K562 (cell line): ENCODE measurements at regions not wholly inside any gene's neighbourhood (a gene's known extent, or its start where the extent isn't known, plus 50 kb on each side); places are given as distances from the start of the nearest gene placed in this dataset.

Experiments used
- ATAC-seq: fragments of 200-7000 bp; cut with Tn5 transposase; 3 replicates; pipeline ENCODE4 v1.9.1; 2020; ENCODE audit warnings: moderate library complexity
- BruUV-seq: library from RNA; stranded (reverse); fragments of 400-500 nt; replicated peaks from 2 replicates; lab custom pipeline; 2021; lab: Mats Ljungman, UMichigan
- CTCF ChIA-PET: fragments of 300-600 bp; formaldehyde crosslinking; extraction: SDS; loops from one replicate; lab custom pipeline; 2021; ENCODE audit warnings: low intra/inter-chr PET ratio; lab: Yijun Ruan, JAX
- POLR2A ChIA-PET: fragments of 300-600, 350-650 bp; sonication (Branson Sonifier 250); formaldehyde crosslinking; extraction: SDS; loops from one replicate; lab custom pipeline; 2021; ENCODE audit warnings: antibody characterized with exemption, inconsistent platforms; lab: Yijun Ruan, JAX
- DNase-seq, 4 experiments: peaks; one replicate each; pipeline versions ENCODE4 v3.0.0 to v3.0.0-alpha.2; 2011 to 2018; ENCODE audit warnings: low spot score in 3 of 4, mixed read lengths in 3 of 4; ENCODE audit errors: extremely low read depth in 1 of 4
- FAIRE-seq: peaks from 2 replicates; lab custom pipeline; 2011; peaks lifted over from hg19 to GRCh38; lab: Jason Lieb, UNC
- H2AFZ ChIP-seq: 2 replicates; pipeline ENCODE4 v1.6.0; 2011; ENCODE audit warnings: low read depth, low read length, control low read depth, inconsistent platforms
- H3K27ac ChIP-seq: fragments of 200-600 bp; 3 replicates; pipeline ENCODE4 v1.8.0; 2011; ENCODE audit warnings: low read depth, mild to moderate bottlenecking, control low read depth, inconsistent platforms, low read length, moderate library complexity, mixed read lengths; ENCODE audit errors: extremely low read depth
- H3K27me3 ChIP-seq, 2 experiments: fragments of 300-600 bp in 1 of 2; 2 replicates in 1 of 2; 3 replicates in 1 of 2; pipeline versions ENCODE4 v1.6.0 to v1.8.0; 2011; ENCODE audit warnings: inconsistent platforms in 2 of 2, low read length in 2 of 2, mild to moderate bottlenecking in 1 of 2, mixed read lengths in 1 of 2, moderate library complexity in 1 of 2; ENCODE audit not compliant: control insufficient read depth in 2 of 2, insufficient read depth in 2 of 2
- H3K36me3 ChIP-seq: fragments of 300-600 bp; 3 replicates; pipeline ENCODE4 v1.8.0; 2011; ENCODE audit warnings: mild to moderate bottlenecking, low read length, inconsistent platforms; ENCODE audit not compliant: control insufficient read depth, insufficient read depth
- H3K4me1 ChIP-seq, 2 experiments: fragments of 200-600 bp in 1 of 2; replicated peaks in 1 of 2; 2 replicates in 1 of 2; 3 replicates in 1 of 2; pipeline versions ENCODE4 v1.5.1 to v1.8.0; 2011; ENCODE audit warnings: inconsistent platforms in 2 of 2, low read length in 2 of 2, mild to moderate bottlenecking in 1 of 2, mixed read lengths in 1 of 2, moderate library complexity in 1 of 2; ENCODE audit not compliant: control insufficient read depth in 2 of 2, insufficient read depth in 2 of 2
- H3K4me2 ChIP-seq: 2 replicates; pipeline ENCODE4 v1.6.1; 2011; ENCODE audit warnings: low read length, control low read depth, inconsistent platforms, mixed read lengths; ENCODE audit not compliant: insufficient read depth
- H3K4me3 ChIP-seq: fragments of 200-600 bp; sonication (generic), shearing (Covaris generic); 2 replicates; pipeline ENCODE4 v1.5.1; 2016; ENCODE audit warnings: control low read depth, inconsistent platforms
- H3K79me2 ChIP-seq: fragments of 200-600 bp; 3 replicates; pipeline ENCODE4 v1.8.0; 2011; ENCODE audit warnings: low read length, inconsistent platforms; ENCODE audit not compliant: control insufficient read depth, insufficient read depth
- H3K9ac ChIP-seq, 2 experiments: 2 replicates each; pipeline versions ENCODE4 v1.6.0 to v1.6.1; 2011; ENCODE audit warnings: low read depth in 2 of 2, low read length in 2 of 2, control low read depth in 1 of 2, inconsistent platforms in 1 of 2, mild to moderate bottlenecking in 1 of 2, mixed read lengths in 1 of 2; ENCODE audit not compliant: insufficient read depth in 1 of 2
- H3K9me1 ChIP-seq: one replicate; pipeline ENCODE4 v1.6.0; 2011; ENCODE audit warnings: inconsistent platforms, mild to moderate bottlenecking, low read length, moderate library complexity; ENCODE audit not compliant: control insufficient read depth, insufficient read depth
- H3K9me3 ChIP-seq: replicated peaks from 2 replicates; pipeline ENCODE4 v1.5.1; 2011; ENCODE audit warnings: low read depth, low read length, inconsistent platforms; ENCODE audit not compliant: control insufficient read depth, insufficient read depth
- H4K20me1 ChIP-seq: replicated peaks from 2 replicates; pipeline ENCODE4 v1.6.1; 2011; ENCODE audit warnings: low read length, inconsistent platforms, mixed read lengths; ENCODE audit not compliant: control insufficient read depth, insufficient read depth
- GTF2F1 ChIP-seq: IDR thresholded peaks from 2 replicates; pipeline ENCODE4 v1.6.1; 2011; ENCODE audit warnings: low read depth, low read length, improper control_type of control experiment
- NFE2 ChIP-seq: IDR thresholded peaks from 2 replicates; pipeline ENCODE4 v1.6.1; 2014; ENCODE audit warnings: antibody characterized with exemption, low read depth
- RBM25 ChIP-seq: fragments of 200-400 bp; formaldehyde crosslinking; IDR thresholded peaks from 2 replicates; pipeline ENCODE4 v1.6.1; 2018; ENCODE audit warnings: low read length, low read depth, moderate library complexity; ENCODE audit not compliant: severe bottlenecking
- SMAD4 ChIP-seq: fragments of 250-450 bp; sonication (Bioruptor Pico); conservative IDR thresholded peaks from 2 replicates; pipeline ENCODE4 v1.8.0; 2021; ENCODE audit warnings: inconsistent platforms, mild to moderate bottlenecking, moderate library complexity
- TAF9B ChIP-seq: fragments of 450-650 bp; IDR thresholded peaks from 2 replicates; pipeline ENCODE4 v1.6.1; 2018; ENCODE audit warnings: mild to moderate bottlenecking; ENCODE audit not compliant: partially characterized antibody
- TEAD2 ChIP-seq: fragments of 450-650 bp; IDR thresholded peaks from 2 replicates; pipeline ENCODE4 v1.6.1; 2016; ENCODE audit warnings: missing genetic modification characterization, control low read depth, missing compliant biosample characterization
- ZBTB17 ChIP-seq: fragments of 450-650 bp; formaldehyde crosslinking; IDR thresholded peaks from 2 replicates; pipeline ENCODE4 v1.4.0; 2020; ENCODE audit warnings: mild to moderate bottlenecking
- ZNF12 ChIP-seq: sonication (generic); formaldehyde crosslinking; IDR thresholded peaks from 2 replicates; pipeline ENCODE4 v1.4.0; 2020; ENCODE audit warnings: mild to moderate bottlenecking, missing genetic modification reagents
- ZNF146 ChIP-seq: IDR thresholded peaks from one replicate; pipeline ENCODE4 v1.6.1; 2018; ENCODE audit warnings: missing compliant biosample characterization; ENCODE audit not compliant: unreplicated experiment
- ZNF707 ChIP-seq: fragments of 250-450 bp; sonication (Bioruptor Pico); conservative IDR thresholded peaks from 2 replicates; pipeline ENCODE4 v1.8.0; 2022; ENCODE audit warnings: inconsistent platforms, mild to moderate bottlenecking, moderate library complexity
- WGBS: fragments of 100-300 bp; shearing (Covaris generic); methylation state at CpG from one replicate; pipeline ENCODE4 v1.1.6; 2016; ENCODE audit warnings: low coverage, mixed read lengths; ENCODE audit not compliant: insufficient coverage; ENCODE audit errors: missing lambda C conversion rate; 5-methylcytosine and 5-hydroxymethylcytosine counted together
- in situ Hi-C: fragments of 300-500 bp; cut with MboI; formaldehyde crosslinking; loops from 4 replicates; pipeline ENCODE4 v1.15.0; 2018; ENCODE audit warnings: inconsistent platforms, mixed read lengths
- intact Hi-C: fragments of 100-400 bp; cut with micrococcal nuclease; formaldehyde crosslinking; loops from 2 replicates; pipeline ENCODE4 v1.14.2; 2022
- TF ChIP-seq, protein P1 (sequence below): fragments of 450-650 bp; IDR thresholded peaks from 2 replicates; pipeline ENCODE4 v1.6.1; 2016

DNA sequence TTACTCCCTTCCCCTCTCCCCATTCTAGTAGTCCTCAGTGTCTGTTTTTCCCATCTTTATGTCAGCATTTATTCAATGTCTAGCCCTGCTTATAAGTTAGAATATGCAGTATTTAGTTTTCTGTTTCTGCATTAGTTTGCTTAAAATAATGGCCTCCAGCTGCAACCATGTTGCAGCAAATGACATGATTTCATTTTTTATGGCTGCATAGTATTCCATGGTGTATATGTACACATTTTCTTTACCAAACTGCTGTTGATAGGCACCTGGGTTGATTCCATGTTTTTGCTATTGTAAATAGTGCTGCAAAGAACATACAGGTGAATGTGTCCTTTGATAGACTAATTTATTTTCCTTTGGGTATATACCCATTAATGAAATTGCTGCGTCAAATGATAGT, 267.7 kb downstream of the SRGAP2C start:
- no peak overlapping the region for H3K4me2 ChIP-seq
- H2AFZ ChIP-seq = no peak overlapping the region
- no peak for ATAC-seq
- CTCF ChIA-PET = no interaction called here
- H3K27me3 ChIP-seq = no peaks in the 10 kb centered on the region
- no peaks in the 10 kb centered on the region for H3K79me2 ChIP-seq
- H3K4me3 ChIP-seq = no peak overlapping the region
- no TSS peak for BruUV-seq
- intact Hi-C loops = no loop called here
- no peaks in the 10 kb centered on the region for H3K9me3 ChIP-seq
- H3K9ac ChIP-seq = no peak overlapping the region
- WGBS = 15% methylated on average over 1 of the region's 1 CpG
- peak; percentile 40 for TF ChIP-seq RBM25
- TF ChIP-seq TEAD2 = no peak
- peak; percentile 86 for TF ChIP-seq ZNF146 (CRISPR knock-in tag)
- DNase-seq = no peak
- no peaks in the 10 kb centered on the region for H4K20me1 ChIP-seq
- H3K27ac ChIP-seq = no peak overlapping the region
- H3K36me3 ChIP-seq = no peaks in the 10 kb centered on the region
- FAIRE-seq = no peak
- in situ Hi-C loops = no loop called here
- no peaks in the 10 kb centered on the region for H3K4me1 ChIP-seq
- no peaks in the 10 kb centered on the region for H3K9me1 ChIP-seq
- POLR2A ChIA-PET = no interaction called here

GRCh38 chr1:121458291-121459048, 273.7 kb downstream of the SRGAP2C start:
- POLR2A ChIA-PET = no interaction called here
- Histone ChIP-seq H3K79me2 (no peaks in the 10 kb centered on the region), H3K27me3 (no peaks in the 10 kb centered on the region), H3K9ac (no peak overlapping the region), H2AFZ (no peak overlapping the region), H3K9me1 (no peaks in the 10 kb centered on the region), H3K4me3 (no peak overlapping the region), H4K20me1 (no peaks in the 10 kb centered on the region), H3K4me1 (no peaks in the 10 kb centered on the region), H3K9me3 (no peaks in the 10 kb centered on the region), H3K36me3 (no peaks in the 10 kb centered on the region), H3K27ac (no peak overlapping the region), H3K4me2 (no peak overlapping the region)
- CTCF ChIA-PET = no interaction called here
- DNase-seq (no peak), ATAC-seq (no peak), FAIRE-seq (no peak)
- in situ Hi-C loops = no loop called here
- TF ChIP-seq, protein P1, sequence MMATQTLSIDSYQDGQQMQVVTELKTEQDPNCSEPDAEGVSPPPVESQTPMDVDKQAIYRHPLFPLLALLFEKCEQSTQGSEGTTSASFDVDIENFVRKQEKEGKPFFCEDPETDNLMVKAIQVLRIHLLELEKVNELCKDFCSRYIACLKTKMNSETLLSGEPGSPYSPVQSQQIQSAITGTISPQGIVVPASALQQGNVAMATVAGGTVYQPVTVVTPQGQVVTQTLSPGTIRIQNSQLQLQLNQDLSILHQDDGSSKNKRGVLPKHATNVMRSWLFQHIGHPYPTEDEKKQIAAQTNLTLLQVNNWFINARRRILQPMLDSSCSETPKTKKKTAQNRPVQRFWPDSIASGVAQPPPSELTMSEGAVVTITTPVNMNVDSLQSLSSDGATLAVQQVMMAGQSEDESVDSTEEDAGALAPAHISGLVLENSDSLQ = no peak
- no peak for TF ChIP-seq ZNF707 (CRISPR knock-in tag)
- no peak for TF ChIP-seq ZBTB17 (CRISPR knock-in tag)
- no peak for TF ChIP-seq GTF2F1
- TF ChIP-seq SMAD4 (CRISPR knock-in tag) = no peak
- TF ChIP-seq NFE2 = no peak
- TF ChIP-seq ZNF12 = no peak
- TF ChIP-seq TAF9B = no peak
- no TSS peak for BruUV-seq
- intact Hi-C loops = no loop called here
- WGBS = 2% methylated on average over 2 of the region's 2 CpGs
